Muscle layer of colon (tissue), 2 donors: ENCODE measurements at regions not wholly inside any gene's neighbourhood (a gene's known extent, or its start where the extent isn't known, plus 50 kb on each side); places are given as distances from the start of the nearest gene placed in this dataset.
"Not testable (repeated sequence)": the region's sequence is repeated elsewhere in the genome, so short reads cannot be mapped to it uniquely, and the experiment has no call there.

Source experiments
- H3K27ac ChIP-seq: one replicate; pipeline ENCODE4 v1.7.0; 2013; ENCODE audit warnings: low read depth, mild to moderate bottlenecking, low read length, moderate library complexity
- H3K27me3 ChIP-seq, 2 donors: one replicate each; pipeline ENCODE4 v1.7.0; 2013; ENCODE audit warnings: low read length in 2 of 2, mild to moderate bottlenecking in 2 of 2; ENCODE audit not compliant: insufficient read depth in 2 of 2, control insufficient read depth in 1 of 2
- H3K36me3 ChIP-seq: one replicate; pipeline ENCODE4 v1.7.0; 2013; ENCODE audit warnings: mild to moderate bottlenecking, low read length; ENCODE audit not compliant: insufficient read depth
- H3K4me1 ChIP-seq: one replicate; pipeline ENCODE4 v1.7.0; 2013; ENCODE audit warnings: mild to moderate bottlenecking, low read length; ENCODE audit not compliant: insufficient read depth
- H3K4me3 ChIP-seq, 2 donors: one replicate each; pipeline ENCODE4 v1.7.0; 2013; ENCODE audit warnings: low read length in 2 of 2, low read depth in 1 of 2, mild to moderate bottlenecking in 1 of 2, moderate library complexity in 1 of 2
- H3K9ac ChIP-seq: one replicate; pipeline ENCODE4 v1.7.0; 2013; ENCODE audit warnings: low read length
- H3K9me3 ChIP-seq: one replicate; pipeline ENCODE4 v1.7.0; 2013; ENCODE audit warnings: mild to moderate bottlenecking, low read length
- donor health status: abdominal sarcoma.
- donor health status: Adenocarcinoma of cecum.

GRCh38 chr16:62780081-62780480, 743.8 kb upstream of the CDH8 start:
- not testable (repeated sequence) for H3K9me3 ChIP-seq, H3K36me3 ChIP-seq, H3K4me3 ChIP-seq, H3K27me3 ChIP-seq, H3K27ac ChIP-seq, H3K9ac ChIP-seq, H3K4me1 ChIP-seq

DNA sequence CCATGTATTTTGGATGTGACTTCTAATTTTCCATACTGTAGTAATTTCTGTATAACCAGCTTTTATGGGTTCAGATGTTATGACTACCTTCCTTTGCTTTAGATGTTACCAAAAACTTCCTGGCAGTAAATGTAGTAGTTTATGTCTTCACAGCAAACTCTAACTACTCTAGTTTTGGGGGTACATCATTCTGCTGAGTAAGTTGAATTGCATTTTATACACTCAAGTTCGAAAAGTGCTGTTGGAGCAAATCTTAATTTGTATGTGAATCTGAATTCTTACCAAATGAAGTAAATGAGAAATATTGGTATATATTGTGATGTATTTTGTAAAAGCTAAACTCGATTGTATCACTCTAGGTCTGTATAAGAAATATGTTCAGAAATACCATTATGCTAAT, 728.3 kb upstream of the CDH8 start:
- Histone ChIP-seq H3K27ac (no peak overlapping the region), H3K4me1 (no peaks in the 10 kb centered on the region), H3K36me3 (no peaks in the 10 kb centered on the region), H3K9me3 (no peaks in the 10 kb centered on the region), H3K4me3 (no peak overlapping the region), H3K9ac (no peak overlapping the region), H3K27me3 (no peaks in the 10 kb centered on the region)

DNA sequence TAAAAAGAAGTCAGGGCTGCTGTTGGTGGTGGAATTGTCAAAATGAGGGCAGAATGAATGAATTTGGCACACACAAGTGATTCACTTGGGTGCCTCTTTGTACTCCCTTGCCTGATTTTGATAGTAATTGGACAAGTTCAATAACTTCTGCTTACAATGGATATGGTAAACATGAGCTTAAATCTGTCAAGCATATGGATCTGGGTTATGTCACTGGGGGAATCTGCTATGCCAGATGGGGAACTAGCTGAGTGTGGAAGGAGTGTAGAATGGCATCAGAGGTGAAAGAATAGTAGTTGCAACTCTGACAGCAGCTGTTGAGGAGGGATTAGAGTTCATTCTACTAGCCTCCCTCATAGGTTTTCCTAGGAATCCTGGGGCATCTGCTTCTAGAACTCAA, 724.2 kb upstream of the CDH8 start:
- Histone ChIP-seq H3K4me1 (no peaks in the 10 kb centered on the region), H3K36me3 (no peaks in the 10 kb centered on the region), H3K27ac (no peak overlapping the region), H3K4me3 (no peak overlapping the region), H3K9me3 (no peaks in the 10 kb centered on the region), H3K27me3 (no peaks in the 10 kb centered on the region), H3K9ac (no peak overlapping the region)

- Histone ChIP-seq H3K27me3 (no peaks in the 10 kb centered on the region), H3K9ac (no peak overlapping the region), H3K36me3 (no peaks in the 10 kb centered on the region), H3K4me3 (no peak overlapping the region), H3K27ac (no peak overlapping the region), H3K9me3 (no peaks in the 10 kb centered on the region), H3K4me1 (no peaks in the 10 kb centered on the region)
Measured at GRCh38 chr16:62755938-62756337, 719.7 kb upstream of the CDH8 start.

DNA sequence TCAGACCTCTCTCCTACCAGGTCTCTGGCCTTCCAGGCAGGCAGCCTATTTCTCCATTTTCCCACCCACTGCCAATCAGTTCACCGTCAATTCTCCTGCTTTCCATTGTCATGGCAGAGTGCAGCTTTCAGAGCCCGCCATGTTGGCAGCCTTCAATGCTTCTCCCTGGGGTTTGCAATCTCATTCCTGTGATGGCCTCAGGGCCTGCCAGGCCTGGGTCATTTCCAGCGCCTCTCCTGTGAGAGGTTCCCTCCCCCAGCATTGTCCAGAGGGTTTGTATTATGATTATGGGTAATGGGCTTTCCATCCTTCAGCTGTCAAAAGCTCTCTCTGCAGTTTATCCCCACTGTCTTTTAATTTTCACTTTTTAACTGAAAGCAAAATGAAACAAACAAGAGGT, 716.6 kb upstream of the CDH8 start:
- Histone ChIP-seq H3K36me3 (no peaks in the 10 kb centered on the region), H3K4me3 (no peak overlapping the region), H3K9me3 (no peaks in the 10 kb centered on the region), H3K4me1 (no peaks in the 10 kb centered on the region), H3K27me3 (no peaks in the 10 kb centered on the region), H3K27ac (no peak overlapping the region), H3K9ac (no peak overlapping the region)

DNA sequence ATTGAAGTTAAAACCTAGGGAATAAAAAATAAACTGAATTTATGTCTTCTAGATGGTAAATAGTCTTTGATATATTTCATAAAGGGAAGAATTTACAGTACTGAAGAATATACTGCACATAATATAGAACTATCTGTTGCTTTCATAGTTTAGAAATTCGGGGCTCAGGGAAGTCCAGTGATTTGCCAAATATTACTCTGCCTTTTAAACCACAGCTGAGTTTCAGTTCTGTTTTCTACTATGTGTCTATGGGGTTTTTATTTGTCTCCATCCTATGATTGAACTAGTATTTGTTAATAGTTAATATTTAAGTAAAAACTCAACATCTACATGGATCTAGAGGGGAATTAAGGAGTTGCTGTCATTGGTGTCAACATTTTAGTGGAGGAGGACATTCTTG, 715.0 kb upstream of the CDH8 start:
- Histone ChIP-seq H3K27ac (no peak overlapping the region), H3K4me1 (no peaks in the 10 kb centered on the region), H3K9me3 (no peaks in the 10 kb centered on the region), H3K27me3 (no peaks in the 10 kb centered on the region), H3K36me3 (no peaks in the 10 kb centered on the region), H3K9ac (no peak overlapping the region), H3K4me3 (no peak overlapping the region)

DNA sequence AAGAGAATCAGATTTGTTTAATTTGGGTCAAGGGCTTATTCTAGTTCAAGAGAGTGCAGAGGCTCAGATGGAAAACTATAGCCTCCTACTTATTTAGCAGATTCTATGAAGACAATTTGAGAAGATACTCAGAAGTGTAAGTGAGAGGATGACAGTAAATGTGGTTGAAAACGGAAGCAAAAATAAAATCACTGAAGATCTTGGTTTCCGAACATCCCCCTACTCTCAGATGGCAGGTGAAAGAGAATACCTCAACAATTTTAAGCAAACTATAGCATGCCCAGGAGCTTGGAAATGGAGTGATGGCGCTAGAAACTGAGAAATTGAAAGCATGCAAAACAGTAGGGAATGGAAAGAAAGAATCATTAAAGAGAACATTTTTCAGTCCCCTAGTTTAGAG, 705.5 kb upstream of the CDH8 start:
- Histone ChIP-seq H3K27me3 (no peaks in the 10 kb centered on the region), H3K9ac (no peak overlapping the region), H3K4me3 (no peak overlapping the region), H3K4me1 (peaks cover 9% of the 10 kb centered on the region), H3K27ac (no peak overlapping the region), H3K9me3 (no peaks in the 10 kb centered on the region), H3K36me3 (no peaks in the 10 kb centered on the region)

- H3K27ac ChIP-seq, result no peak overlapping the region
Measured at GRCh38 chr16:62738666-62739460, 702.6 kb upstream of the CDH8 start.

GRCh38 chr16:62732092-62732491, 695.9 kb upstream of the CDH8 start:
- Histone ChIP-seq H3K4me3 (no peak overlapping the region), H3K36me3 (no peaks in the 10 kb centered on the region), H3K9me3 (no peaks in the 10 kb centered on the region), H3K4me1 (no peaks in the 10 kb centered on the region), H3K9ac (no peak overlapping the region), H3K27me3 (no peaks in the 10 kb centered on the region), H3K27ac (no peak overlapping the region)

More at GRCh38 chr16:62738666-62739460, 702.6 kb upstream of the CDH8 start:
- Histone ChIP-seq H3K9me3 (no peaks in the 10 kb centered on the region), H3K9ac (no peak overlapping the region), H3K4me3 (no peak overlapping the region), H3K4me1 (peaks cover 9% of the 10 kb centered on the region), H3K36me3 (no peaks in the 10 kb centered on the region), H3K27me3 (no peaks in the 10 kb centered on the region)

DNA sequence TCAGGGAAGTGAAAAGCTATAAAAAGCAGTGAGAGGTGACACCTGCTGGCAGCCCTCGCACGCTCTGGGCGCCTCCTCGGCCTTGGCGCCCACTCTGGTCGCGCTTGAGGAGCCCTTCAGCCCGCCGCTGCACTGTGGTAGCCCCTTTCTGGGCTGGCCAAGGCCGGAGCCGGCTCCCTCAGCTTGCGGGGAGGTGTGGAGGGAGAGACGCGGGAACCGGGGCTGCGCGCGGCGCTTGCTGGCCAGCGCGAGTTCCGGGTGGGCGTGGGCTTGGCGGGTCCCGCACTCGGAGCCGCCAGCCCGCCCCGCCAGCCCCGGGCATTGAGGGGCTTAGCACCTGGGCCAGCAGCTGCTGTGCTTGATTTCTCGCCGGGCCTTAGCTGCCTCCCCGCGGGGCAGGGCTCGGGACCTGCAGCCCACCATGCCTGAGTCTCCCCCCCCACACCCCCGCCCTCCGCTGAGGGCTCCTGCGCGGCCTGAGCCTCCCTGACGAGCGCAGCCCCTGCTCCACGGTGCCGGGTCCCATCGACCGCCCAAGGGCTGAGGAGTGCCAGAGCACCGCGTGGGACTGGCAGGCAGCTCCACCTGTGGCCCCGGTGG, 688.5 kb upstream of the CDH8 start:
- not testable (repeated sequence) for H3K4me1 ChIP-seq, H3K4me3 ChIP-seq, H3K9me3 ChIP-seq, H3K27me3 ChIP-seq, H3K9ac ChIP-seq, H3K27ac ChIP-seq, H3K36me3 ChIP-seq

GRCh38 chr16:62720651-62721050, 684.4 kb upstream of the CDH8 start:
- no peak overlapping the region for H3K4me3 ChIP-seq
- H3K27ac ChIP-seq, result no peak overlapping the region
- H3K9ac ChIP-seq, result no peak overlapping the region
- no peaks in the 10 kb centered on the region for H3K4me1 ChIP-seq
- H3K9me3 ChIP-seq, result no peaks in the 10 kb centered on the region
- H3K36me3 ChIP-seq, result no peaks in the 10 kb centered on the region
- H3K27me3 ChIP-seq, result no peaks in the 10 kb centered on the region

DNA sequence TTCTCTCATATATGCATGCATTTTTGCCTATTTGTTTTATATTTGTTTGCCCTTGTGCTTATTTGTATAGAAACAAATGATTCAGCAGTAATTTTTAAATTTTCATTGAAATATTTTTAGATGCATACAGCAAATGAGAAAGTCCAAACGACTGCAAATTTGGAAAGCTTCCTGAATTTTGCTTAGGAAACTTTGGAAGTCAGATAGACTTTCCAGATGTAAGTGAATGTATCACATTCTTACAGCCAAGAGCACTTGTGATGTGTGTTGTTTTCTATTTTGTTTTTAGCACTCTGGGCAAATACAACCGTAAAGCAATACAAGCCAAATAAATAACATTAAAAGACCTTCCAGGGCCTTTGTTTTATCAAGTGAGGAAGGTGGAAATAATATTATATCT, 680.8 kb upstream of the CDH8 start:
- Histone ChIP-seq H3K4me3 (no peak overlapping the region), H3K9ac (no peak overlapping the region), H3K36me3 (no peaks in the 10 kb centered on the region), H3K27ac (no peak overlapping the region), H3K27me3 (no peaks in the 10 kb centered on the region), H3K9me3 (no peaks in the 10 kb centered on the region), H3K4me1 (no peaks in the 10 kb centered on the region)
